Neural cell (in vitro differentiated cells): ENCODE measurements at regions not wholly inside any gene's neighbourhood (a gene's known extent, or its start where the extent isn't known, plus 50 kb on each side); places are given as distances from the start of the nearest gene placed in this dataset.

Source experiments
- H2AFZ ChIP-seq: fragments of 200-600, 300-800 bp; sonication (generic), shearing (Covaris generic); 2 replicates; pipeline ENCODE4 v1.6.0; 2014; ENCODE audit warnings: low read depth, mild to moderate bottlenecking, antibody characterized with exemption, low read length, moderate library complexity
- H3F3A ChIP-seq: fragments of 200-600 bp; shearing (Covaris generic); 2 replicates; pipeline ENCODE4 v1.6.1; 2016; ENCODE audit warnings: mild to moderate bottlenecking, moderate library complexity, mixed read lengths, antibody characterized with exemption, low read length; ENCODE audit not compliant: insufficient read depth, poor library complexity, severe bottlenecking
- H3K27ac ChIP-seq: fragments of 200-600, 300-800 bp; sonication (generic), shearing (Covaris generic); 2 replicates; pipeline ENCODE4 v1.5.1; 2014; ENCODE audit warnings: mild to moderate bottlenecking, low read length, moderate library complexity
- H3K27me3 ChIP-seq: fragments of 300-800, 200-600 bp; sonication (generic), shearing (Covaris generic); 2 replicates; pipeline ENCODE4 v1.6.0; 2014; ENCODE audit warnings: mild to moderate bottlenecking, low read depth, low read length, moderate library complexity; ENCODE audit not compliant: insufficient read depth
- H3K36me3 ChIP-seq: fragments of 300-800, 200-600 bp; sonication (generic), shearing (Covaris generic); 2 replicates; pipeline ENCODE4 v1.5.1; 2014; ENCODE audit warnings: mild to moderate bottlenecking, antibody characterized with exemption, low read length, moderate library complexity; ENCODE audit not compliant: insufficient read depth
- H3K4me2 ChIP-seq: fragments of 300-800, 200-600 bp; sonication (generic), shearing (Covaris generic); 2 replicates; pipeline ENCODE4 v1.6.0; 2014; ENCODE audit warnings: mild to moderate bottlenecking, low read length
- H3K4me3 ChIP-seq: fragments of 300-800, 200-600 bp; sonication (generic), shearing (Covaris generic); 2 replicates; pipeline ENCODE4 v1.5.1; 2014; ENCODE audit warnings: mild to moderate bottlenecking, low read length, moderate library complexity
- H3K79me2 ChIP-seq: fragments of 200-600 bp; shearing (Covaris generic); replicated peaks from 2 replicates; pipeline ENCODE4 v1.6.0; 2014; ENCODE audit warnings: mild to moderate bottlenecking, low read length, moderate library complexity; ENCODE audit not compliant: insufficient read depth
- H3K9ac ChIP-seq: fragments of 300-800, 200-600 bp; sonication (generic), shearing (Covaris generic); 2 replicates; pipeline ENCODE4 v1.6.1; 2016; ENCODE audit warnings: mild to moderate bottlenecking, low read length, mixed read lengths
- H3K9me2 ChIP-seq: fragments of 200-600 bp; shearing (Covaris generic); 2 replicates; pipeline ENCODE4 v1.6.1; 2016; ENCODE audit warnings: mild to moderate bottlenecking, low read length, mixed read lengths; ENCODE audit not compliant: insufficient read depth
- H3K9me3 ChIP-seq: fragments of 200-600, 300-800 bp; sonication (generic), shearing (Covaris generic); 2 replicates; pipeline ENCODE4 v1.6.1; 2016; ENCODE audit warnings: mild to moderate bottlenecking, mixed run types, low read length, moderate library complexity, mixed read lengths
- H4K20me1 ChIP-seq: fragments of 200-600 bp; shearing (Covaris generic); 2 replicates; pipeline ENCODE4 v1.6.1; 2016; ENCODE audit warnings: mild to moderate bottlenecking, mixed run types; ENCODE audit not compliant: insufficient read depth
- EP300 ChIP-seq: fragments of 450-650 bp; conservative IDR thresholded peaks from 2 replicates; pipeline ENCODE4 v1.6.1; 2014; ENCODE audit warnings: antibody characterized with exemption, mild to moderate bottlenecking, moderate library complexity; ENCODE audit not compliant: poor library complexity, severe bottlenecking
- EZH2 ChIP-seq: fragments of 200-600, 300-800 bp; shearing (Covaris generic), sonication (generic); IDR thresholded peaks from 2 replicates; pipeline ENCODE4 v1.6.1; 2014; ENCODE audit warnings: antibody characterized with exemption, low read length, borderline replicate concordance, mild to moderate bottlenecking; ENCODE audit not compliant: insufficient read depth, poor library complexity, severe bottlenecking
- MXI1 ChIP-seq: fragments of 450-650 bp; conservative IDR thresholded peaks from 2 replicates; pipeline ENCODE4 v1.6.1; 2014; ENCODE audit warnings: antibody characterized with exemption, mild to moderate bottlenecking; ENCODE audit not compliant: poor library complexity, severe bottlenecking
- POLR2AphosphoS5 ChIP-seq: IDR thresholded peaks from 2 replicates; pipeline ENCODE4 v1.6.1; 2012
- RAD21 ChIP-seq: fragments of 450-650 bp; conservative IDR thresholded peaks from 2 replicates; pipeline ENCODE4 v1.6.1; 2014; ENCODE audit warnings: antibody characterized with exemption, mild to moderate bottlenecking, moderate library complexity
- SMC3 ChIP-seq: fragments of 450-650 bp; conservative IDR thresholded peaks from 2 replicates; pipeline ENCODE4 v1.6.1; 2014; ENCODE audit warnings: antibody characterized with exemption, mild to moderate bottlenecking, moderate library complexity; ENCODE audit not compliant: poor library complexity
- TAF1 ChIP-seq: IDR thresholded peaks from 2 replicates; pipeline ENCODE4 v1.6.1; 2012; ENCODE audit warnings: low read depth
- TF ChIP-seq, protein P1 (sequence below): fragments of 450-650 bp; IDR thresholded peaks from 2 replicates; pipeline ENCODE4 v1.5.1; 2014; ENCODE audit warnings: antibody characterized with exemption, mild to moderate bottlenecking, moderate library complexity; ENCODE audit not compliant: poor library complexity, severe bottlenecking
- TF ChIP-seq, protein P2 (sequence below): IDR thresholded peaks from 2 replicates; pipeline ENCODE4 v1.6.1; 2012; ENCODE audit warnings: borderline replicate concordance

DNA sequence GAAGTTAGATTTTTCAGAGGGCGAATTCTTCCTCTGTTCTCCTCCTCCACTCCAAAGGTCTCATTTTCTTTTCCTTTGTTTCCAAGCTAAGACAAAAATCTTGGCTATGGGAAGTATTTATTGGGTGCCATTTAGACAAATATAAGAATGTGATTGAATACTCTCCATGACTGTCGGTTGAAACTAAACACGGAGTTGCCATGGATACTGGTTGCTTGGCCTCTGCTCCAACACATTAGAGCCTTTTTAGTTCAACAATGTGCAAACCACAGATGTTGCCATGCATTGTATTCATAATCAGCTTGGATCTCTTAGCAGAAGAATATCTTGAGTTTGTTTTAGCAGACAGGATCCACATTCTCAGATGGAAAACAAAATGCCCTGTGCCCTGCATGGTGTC is 366.5 kb upstream of the LCORL start:
- Histone ChIP-seq H3F3A (no peaks in the 10 kb centered on the region), H3K36me3 (no peaks in the 10 kb centered on the region), H3K4me2 (no peak overlapping the region), H3K27ac (peak overlapping the region; percentile 48), H3K9me2 (no peaks in the 10 kb centered on the region), H3K79me2 (no peaks in the 10 kb centered on the region), H4K20me1 (no peaks in the 10 kb centered on the region), H3K27me3 (no peaks in the 10 kb centered on the region), H3K9ac (no peak overlapping the region), H2AFZ (no peak overlapping the region), H3K9me3 (no peaks in the 10 kb centered on the region), H3K4me3 (peak overlapping the region; percentile 11)
- TF ChIP-seq POLR2AphosphoS5 (peak; percentile 21), EP300 (peak; percentile 73), MXI1 (no peak), SMC3 (no peak), RAD21 (peak; percentile 13)

- Histone ChIP-seq H3K4me2 (no peak overlapping the region), H3K79me2 (no peaks in the 10 kb centered on the region), H3K9me3 (no peaks in the 10 kb centered on the region), H3K9ac (no peak overlapping the region), H3K4me3 (no peak overlapping the region), H3K27me3 (no peaks in the 10 kb centered on the region), H2AFZ (no peak overlapping the region), H3K9me2 (no peaks in the 10 kb centered on the region), H3K27ac (no peak overlapping the region), H3F3A (no peaks in the 10 kb centered on the region), H3K36me3 (no peaks in the 10 kb centered on the region), H4K20me1 (no peaks in the 10 kb centered on the region)
- TF ChIP-seq RAD21 (no peak), EP300 (no peak), POLR2AphosphoS5 (no peak), TAF1 (no peak), EZH2 (no peak), SMC3 (no peak), MXI1 (no peak)
- TF ChIP-seq, protein P1, sequence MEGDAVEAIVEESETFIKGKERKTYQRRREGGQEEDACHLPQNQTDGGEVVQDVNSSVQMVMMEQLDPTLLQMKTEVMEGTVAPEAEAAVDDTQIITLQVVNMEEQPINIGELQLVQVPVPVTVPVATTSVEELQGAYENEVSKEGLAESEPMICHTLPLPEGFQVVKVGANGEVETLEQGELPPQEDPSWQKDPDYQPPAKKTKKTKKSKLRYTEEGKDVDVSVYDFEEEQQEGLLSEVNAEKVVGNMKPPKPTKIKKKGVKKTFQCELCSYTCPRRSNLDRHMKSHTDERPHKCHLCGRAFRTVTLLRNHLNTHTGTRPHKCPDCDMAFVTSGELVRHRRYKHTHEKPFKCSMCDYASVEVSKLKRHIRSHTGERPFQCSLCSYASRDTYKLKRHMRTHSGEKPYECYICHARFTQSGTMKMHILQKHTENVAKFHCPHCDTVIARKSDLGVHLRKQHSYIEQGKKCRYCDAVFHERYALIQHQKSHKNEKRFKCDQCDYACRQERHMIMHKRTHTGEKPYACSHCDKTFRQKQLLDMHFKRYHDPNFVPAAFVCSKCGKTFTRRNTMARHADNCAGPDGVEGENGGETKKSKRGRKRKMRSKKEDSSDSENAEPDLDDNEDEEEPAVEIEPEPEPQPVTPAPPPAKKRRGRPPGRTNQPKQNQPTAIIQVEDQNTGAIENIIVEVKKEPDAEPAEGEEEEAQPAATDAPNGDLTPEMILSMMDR: no peak
- TF ChIP-seq, protein P2, sequence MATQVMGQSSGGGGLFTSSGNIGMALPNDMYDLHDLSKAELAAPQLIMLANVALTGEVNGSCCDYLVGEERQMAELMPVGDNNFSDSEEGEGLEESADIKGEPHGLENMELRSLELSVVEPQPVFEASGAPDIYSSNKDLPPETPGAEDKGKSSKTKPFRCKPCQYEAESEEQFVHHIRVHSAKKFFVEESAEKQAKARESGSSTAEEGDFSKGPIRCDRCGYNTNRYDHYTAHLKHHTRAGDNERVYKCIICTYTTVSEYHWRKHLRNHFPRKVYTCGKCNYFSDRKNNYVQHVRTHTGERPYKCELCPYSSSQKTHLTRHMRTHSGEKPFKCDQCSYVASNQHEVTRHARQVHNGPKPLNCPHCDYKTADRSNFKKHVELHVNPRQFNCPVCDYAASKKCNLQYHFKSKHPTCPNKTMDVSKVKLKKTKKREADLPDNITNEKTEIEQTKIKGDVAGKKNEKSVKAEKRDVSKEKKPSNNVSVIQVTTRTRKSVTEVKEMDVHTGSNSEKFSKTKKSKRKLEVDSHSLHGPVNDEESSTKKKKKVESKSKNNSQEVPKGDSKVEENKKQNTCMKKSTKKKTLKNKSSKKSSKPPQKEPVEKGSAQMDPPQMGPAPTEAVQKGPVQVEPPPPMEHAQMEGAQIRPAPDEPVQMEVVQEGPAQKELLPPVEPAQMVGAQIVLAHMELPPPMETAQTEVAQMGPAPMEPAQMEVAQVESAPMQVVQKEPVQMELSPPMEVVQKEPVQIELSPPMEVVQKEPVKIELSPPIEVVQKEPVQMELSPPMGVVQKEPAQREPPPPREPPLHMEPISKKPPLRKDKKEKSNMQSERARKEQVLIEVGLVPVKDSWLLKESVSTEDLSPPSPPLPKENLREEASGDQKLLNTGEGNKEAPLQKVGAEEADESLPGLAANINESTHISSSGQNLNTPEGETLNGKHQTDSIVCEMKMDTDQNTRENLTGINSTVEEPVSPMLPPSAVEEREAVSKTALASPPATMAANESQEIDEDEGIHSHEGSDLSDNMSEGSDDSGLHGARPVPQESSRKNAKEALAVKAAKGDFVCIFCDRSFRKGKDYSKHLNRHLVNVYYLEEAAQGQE: no peak
These were observed 359.6 kb upstream of the LCORL start for GRCh38 chr4:18381186-18381585.

- TF ChIP-seq TAF1 (no peak), MXI1 (no peak), SMC3 (no peak), EZH2 (no peak), EP300 (no peak), RAD21 (no peak), POLR2AphosphoS5 (no peak)
- TF ChIP-seq, protein P1: no peak
- TF ChIP-seq, protein P2: no peak
- H3K9me3 ChIP-seq: no peaks in the 10 kb centered on the region
- H3K36me3 ChIP-seq: no peaks in the 10 kb centered on the region
- no peaks in the 10 kb centered on the region for H3K9me2 ChIP-seq
- H3F3A ChIP-seq: no peaks in the 10 kb centered on the region
- no peak overlapping the region for H3K4me3 ChIP-seq
- H3K27me3 ChIP-seq: no peaks in the 10 kb centered on the region
- H3K9ac ChIP-seq: no peak overlapping the region
- H2AFZ ChIP-seq: no peak overlapping the region
- H3K4me2 ChIP-seq: no peak overlapping the region
- H4K20me1 ChIP-seq: no peaks in the 10 kb centered on the region
- H3K27ac ChIP-seq: no peak overlapping the region
- no peaks in the 10 kb centered on the region for H3K79me2 ChIP-seq
These were observed 348.0 kb upstream of the LCORL start for GRCh38 chr4:18369561-18369960.
